GM12892 (cell line): ENCODE measurements at regions not wholly inside any gene's neighbourhood (a gene's known extent, or its start where the extent isn't known, plus 50 kb on each side); places are given as distances from the start of the nearest gene placed in this dataset.
"Not testable (repeated sequence)": the region's sequence is repeated elsewhere in the genome, so short reads cannot be mapped to it uniquely, and the experiment has no call there.

Experiments used
- DNase-seq: peaks from one replicate; pipeline ENCODE4 v3.0.0; 2011; ENCODE audit not compliant: insufficient read length
- FAIRE-seq: peaks from 2 replicates; lab custom pipeline; 2011; peaks lifted over from hg19 to GRCh38; lab: Jason Lieb, UNC
- POLR2A ChIP-seq: IDR thresholded peaks from 2 replicates; pipeline ENCODE4 v1.6.1; 2011; ENCODE audit warnings: low read depth, low read length, control low read depth
- POLR2AphosphoS5 ChIP-seq: IDR thresholded peaks from 2 replicates; pipeline ENCODE4 v1.6.1; 2011; ENCODE audit warnings: low read depth, low read length, control low read depth
- TAF1 ChIP-seq: IDR thresholded peaks from 2 replicates; pipeline ENCODE4 v1.6.1; 2011; ENCODE audit warnings: low read depth, mild to moderate bottlenecking, control low read depth, low read length, borderline replicate concordance

DNA sequence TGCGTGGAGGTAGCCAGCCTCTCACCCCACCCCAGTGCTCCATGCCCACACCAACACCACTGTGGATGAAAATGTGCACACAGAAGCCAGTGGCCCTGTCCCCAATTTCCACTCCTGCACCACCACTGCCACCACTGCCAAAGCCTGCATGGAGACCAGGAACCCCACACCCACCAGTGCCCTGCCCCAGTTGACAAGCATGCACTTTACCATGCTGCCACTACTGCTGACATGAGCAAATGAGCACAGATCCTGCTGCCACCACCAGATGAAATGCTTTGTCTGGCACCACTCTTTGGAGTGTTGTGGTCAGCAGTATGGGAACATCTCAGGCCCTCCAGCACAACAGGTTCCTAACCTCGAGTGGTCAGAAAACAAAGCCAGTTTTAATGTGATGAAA, 104.1 kb downstream of the ATXN7L3B start:
- TF ChIP-seq TAF1: no peak
- TF ChIP-seq POLR2AphosphoS5: no peak
- TF ChIP-seq POLR2A: no peak
- no peak for FAIRE-seq

DNA sequence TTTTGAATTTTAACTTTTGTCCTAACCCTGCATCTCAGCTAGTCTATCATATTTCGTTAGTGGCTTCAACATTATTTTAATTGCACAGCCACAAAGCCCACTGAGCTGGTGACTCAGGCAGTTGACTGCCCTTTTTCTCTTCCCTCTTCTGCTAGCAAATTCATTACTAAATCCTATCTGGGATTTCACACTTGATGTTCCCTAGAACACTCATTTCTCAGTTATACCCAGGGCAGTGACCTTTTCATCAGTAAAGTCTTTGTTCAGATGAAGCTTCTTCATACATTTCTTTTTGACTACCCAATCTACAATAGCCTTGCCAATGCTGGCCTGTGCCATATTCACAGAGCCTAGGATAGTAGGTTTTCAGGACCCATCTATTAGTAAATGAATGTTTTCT, 107.0 kb downstream of the ATXN7L3B start:
- FAIRE-seq (no peak), DNase-seq (no peak)
- TF ChIP-seq POLR2AphosphoS5 (no peak), POLR2A (no peak), TAF1 (no peak)

More for the DNA sequence above, 104.1 kb downstream of the ATXN7L3B start:
- no peak for DNase-seq

DNA sequence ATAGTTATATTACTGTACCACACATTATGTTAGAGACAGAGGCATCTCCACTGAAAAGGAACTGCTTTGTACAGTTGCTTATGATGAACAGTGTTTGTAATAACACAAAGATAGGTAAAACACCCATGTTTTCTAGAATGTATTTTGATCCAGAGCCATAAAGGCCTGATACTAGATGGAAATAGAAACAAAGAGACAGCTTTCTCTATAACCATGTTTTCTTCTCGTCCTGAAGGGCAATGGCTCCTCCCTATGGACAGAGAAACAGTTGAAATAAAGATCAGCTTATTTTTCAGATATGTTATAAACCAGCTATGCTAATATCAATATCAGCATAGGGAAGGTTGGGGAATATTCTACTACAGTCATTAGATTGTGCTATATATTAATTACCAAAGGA, 109.2 kb downstream of the ATXN7L3B start:
- DNase-seq: no peak
- TF ChIP-seq TAF1: no peak
- TF ChIP-seq POLR2AphosphoS5: no peak
- no peak for TF ChIP-seq POLR2A
- no peak for FAIRE-seq

DNA sequence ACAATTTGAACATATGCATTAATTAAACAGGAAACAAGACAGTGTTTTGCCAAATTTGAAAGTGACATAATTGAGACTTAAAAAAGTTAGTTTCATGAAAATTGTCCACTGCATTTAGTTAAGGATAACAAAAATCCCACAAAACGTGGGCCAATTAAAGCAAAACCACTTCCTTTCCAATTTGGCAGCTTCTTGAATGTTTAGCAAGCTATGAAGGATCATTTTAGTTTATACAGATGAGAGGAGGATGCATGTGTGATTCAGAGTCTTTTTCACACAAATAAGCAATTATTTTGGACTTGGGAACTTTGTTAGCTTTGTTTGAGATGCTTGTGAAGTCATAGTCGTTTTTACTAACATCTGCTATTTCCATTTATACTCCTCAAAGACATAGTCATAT, 109.6 kb downstream of the ATXN7L3B start:
- DNase-seq: no peak
- FAIRE-seq: no peak

DNA sequence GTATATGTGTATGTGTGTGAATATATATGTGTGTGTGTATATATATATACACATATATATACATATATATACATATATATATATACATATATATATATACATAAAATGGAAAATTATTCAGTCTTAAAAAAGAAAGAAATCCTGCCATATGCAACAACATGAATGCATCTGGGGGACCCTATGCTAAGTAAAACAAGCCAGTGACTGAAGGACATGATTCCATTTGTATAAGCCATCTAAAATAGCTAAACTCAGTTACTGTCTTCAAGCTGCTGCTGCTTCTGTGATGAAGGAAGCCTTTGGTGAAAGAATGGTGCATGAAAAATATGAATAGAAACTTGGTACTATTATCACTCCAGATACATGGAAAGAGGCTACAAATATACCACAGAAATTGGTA, 118.6 kb downstream of the ATXN7L3B start:
- FAIRE-seq: peak; percentile 27
- no peak for TF ChIP-seq POLR2AphosphoS5
- no peak for TF ChIP-seq TAF1
- TF ChIP-seq POLR2A: no peak
- no peak for DNase-seq

More for the DNA sequence above, 109.6 kb downstream of the ATXN7L3B start:
- TF ChIP-seq POLR2A (no peak), TAF1 (no peak), POLR2AphosphoS5 (no peak)

DNA sequence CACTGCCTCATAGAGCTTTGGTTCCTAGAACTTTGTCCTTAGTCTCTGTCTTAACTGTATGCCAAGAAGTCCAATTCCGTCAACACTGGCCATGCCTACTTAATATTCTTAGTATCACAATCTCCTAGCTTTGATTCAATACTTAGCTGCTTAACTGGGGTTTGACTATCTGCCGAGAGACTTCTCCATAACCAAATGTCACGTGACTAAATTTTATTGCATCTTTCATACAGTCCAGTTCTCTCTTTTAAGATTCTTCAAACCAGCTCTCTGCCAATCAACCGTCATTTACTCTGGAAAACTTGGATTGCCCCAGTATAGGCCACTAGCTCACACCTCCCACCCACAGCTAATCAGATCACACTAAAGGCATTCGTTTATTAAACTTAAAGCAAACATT, 122.8 kb downstream of the ATXN7L3B start:
- FAIRE-seq (no peak), DNase-seq (no peak)
- TF ChIP-seq POLR2A: no peak
- TF ChIP-seq POLR2AphosphoS5: no peak
- TF ChIP-seq TAF1: no peak

DNA sequence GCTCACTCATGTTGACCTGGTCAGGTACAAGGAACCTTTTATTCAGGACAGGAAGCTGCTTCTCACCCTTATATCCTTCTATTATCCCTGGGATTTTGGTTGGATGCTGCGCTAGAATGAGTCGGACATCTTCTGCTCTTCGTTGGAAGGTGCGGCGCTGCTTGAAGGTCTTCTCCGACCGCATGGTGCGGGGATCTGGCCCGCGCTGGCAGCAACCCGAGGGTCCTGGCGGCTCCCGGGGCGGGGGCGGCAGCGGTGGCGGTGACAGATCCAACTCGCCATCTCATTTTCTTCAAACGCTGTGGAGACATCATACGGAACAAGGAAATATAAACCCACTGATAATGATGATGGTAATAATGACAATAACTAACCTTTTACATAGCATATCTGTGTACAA, 126.3 kb downstream of the ATXN7L3B start:
- TF ChIP-seq TAF1 (no peak), POLR2A (no peak), POLR2AphosphoS5 (no peak)
- no peak for FAIRE-seq
- no peak for DNase-seq

DNA sequence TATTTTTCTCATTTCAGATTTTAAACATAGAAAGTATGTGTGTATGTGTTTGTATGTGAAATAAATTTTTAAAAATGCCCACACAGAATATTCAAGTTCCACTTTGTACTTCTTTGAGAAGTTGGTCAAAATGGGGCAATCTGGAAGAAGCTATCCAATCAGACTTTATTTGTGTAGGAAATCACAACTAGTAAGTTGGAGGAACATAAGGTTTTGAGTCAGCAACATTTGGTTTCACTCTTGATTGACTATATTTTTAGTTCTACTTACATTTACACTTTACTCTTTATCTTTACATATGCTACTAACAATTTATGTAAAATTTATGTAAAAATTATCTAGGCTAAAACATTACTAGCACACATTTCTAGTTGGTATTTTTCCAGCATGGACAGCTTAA, 128.1 kb downstream of the ATXN7L3B start:
- FAIRE-seq (no peak), DNase-seq (no peak)
- no peak for TF ChIP-seq TAF1
- no peak for TF ChIP-seq POLR2AphosphoS5
- TF ChIP-seq POLR2A: no peak

DNA sequence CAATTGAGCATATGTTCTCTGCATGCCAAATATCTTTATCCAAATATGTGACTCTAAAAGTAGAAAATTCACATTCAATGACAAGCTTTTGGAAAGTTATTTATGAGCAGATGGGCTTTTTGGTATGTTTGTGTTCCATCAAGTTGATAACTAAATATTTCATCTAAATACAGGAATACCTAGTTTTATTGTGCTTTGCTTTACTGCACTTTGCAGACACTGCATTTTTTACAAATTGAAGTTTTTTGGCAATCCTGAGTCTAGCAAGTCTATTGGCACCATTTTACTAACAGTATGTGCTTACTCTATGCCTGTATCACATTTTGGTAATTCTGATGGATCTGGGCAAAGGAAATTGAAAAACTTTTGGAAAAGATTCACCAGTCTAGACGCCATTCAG, 133.8 kb downstream of the ATXN7L3B start:
- TF ChIP-seq TAF1 (no peak), POLR2AphosphoS5 (no peak), POLR2A (no peak)
- no peak for FAIRE-seq

DNA sequence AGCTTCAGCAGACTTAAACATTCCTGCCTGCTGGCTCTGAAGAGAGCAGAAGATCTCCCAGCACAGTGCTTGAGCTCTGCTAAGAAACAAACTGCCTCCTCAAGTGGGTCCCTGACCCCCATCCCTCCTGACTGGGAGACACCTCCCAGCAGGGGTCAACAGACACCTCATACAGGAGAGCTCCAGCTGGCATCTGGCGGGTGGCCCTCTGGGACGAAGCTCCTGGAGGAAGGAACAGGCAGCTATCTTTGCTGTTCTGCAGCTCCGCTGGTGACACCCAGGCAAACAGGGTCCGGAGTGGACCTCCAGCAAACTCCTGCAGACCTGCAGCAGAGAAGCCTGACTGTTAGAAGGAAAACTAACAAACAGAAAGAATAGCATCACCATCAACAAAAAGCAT, 139.3 kb downstream of the ATXN7L3B start:
- FAIRE-seq, DNase-seq: not testable (repeated sequence)

More for the DNA sequence above, 133.8 kb downstream of the ATXN7L3B start:
- DNase-seq: no peak

DNA sequence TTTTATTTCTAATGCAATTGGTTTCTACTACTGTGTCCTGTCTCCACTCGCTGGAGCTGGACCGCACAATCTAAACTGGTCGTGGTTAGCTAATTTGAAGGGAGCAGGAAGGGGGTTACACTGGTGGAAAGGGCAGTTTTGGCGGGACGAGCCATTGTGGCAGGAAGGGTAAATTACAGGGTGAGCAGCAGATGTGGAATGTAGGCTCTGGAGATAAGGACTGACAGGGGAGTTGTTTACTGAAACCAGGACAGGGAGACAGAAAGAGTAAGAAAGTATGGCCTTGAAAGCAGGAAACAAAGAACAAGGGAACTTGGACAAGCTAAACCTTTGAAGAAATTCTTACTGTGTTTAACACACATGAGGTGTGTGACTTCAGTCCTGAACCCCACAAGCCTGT, 147.8 kb downstream of the ATXN7L3B start:
- FAIRE-seq (no peak), DNase-seq (no peak)
- TF ChIP-seq TAF1 (no peak), POLR2A (no peak), POLR2AphosphoS5 (no peak)

DNA sequence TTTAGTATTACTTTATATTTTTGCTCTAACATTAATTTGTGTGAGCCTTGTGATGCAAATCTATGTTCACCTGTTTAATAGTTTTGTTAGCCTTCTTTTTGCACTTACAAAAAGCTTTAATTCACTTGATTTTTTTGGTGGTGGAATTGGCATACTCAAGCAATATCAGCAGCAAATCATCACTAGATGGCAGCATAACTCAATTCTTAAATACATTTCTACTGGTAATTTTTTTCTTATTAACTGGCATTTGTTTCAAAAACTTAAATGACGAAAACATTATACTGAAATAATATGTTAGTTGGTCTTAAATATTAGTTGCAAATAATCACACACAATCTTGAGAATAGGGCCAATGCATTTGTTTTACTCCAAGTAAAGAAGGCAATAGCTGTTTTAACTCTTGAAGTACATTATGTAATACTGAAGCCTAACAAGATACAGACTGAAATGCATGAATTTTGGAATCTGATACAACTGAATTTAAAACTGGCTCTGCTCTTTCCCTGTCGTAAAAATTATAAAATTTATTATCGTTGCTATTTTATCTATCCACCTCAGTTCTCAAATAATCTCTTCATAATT, 151.5 kb downstream of the ATXN7L3B start:
- TF ChIP-seq TAF1: no peak
- no peak for TF ChIP-seq POLR2AphosphoS5
- no peak for TF ChIP-seq POLR2A
- DNase-seq: no peak
- FAIRE-seq: no peak

DNA sequence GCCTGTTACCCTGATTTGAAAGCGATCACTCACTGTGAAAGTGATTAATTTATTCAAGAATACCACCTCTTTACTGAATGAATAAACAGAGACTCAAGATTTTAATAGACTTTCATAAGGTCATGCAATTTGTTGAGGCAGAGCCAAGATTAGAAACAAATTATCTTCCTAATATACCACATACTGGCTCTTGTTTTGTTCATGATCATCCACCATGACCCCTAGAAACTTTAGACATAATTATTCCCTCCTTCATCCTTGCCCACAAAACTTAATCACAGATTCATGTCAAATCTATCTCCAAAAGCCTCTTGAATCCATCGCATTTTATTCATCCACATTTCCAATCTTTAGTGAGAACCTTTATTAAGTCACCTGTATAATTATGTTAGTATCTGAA, 152.3 kb downstream of the ATXN7L3B start:
- FAIRE-seq (no peak), DNase-seq (no peak)
- no peak for TF ChIP-seq POLR2AphosphoS5
- TF ChIP-seq TAF1: no peak
- no peak for TF ChIP-seq POLR2A
